ENCODE measurements at regions not wholly inside any gene's neighbourhood (a gene's known extent, or its start where the extent isn't known, plus 50 kb on each side); places are given as distances from the start of the nearest gene placed in this dataset.

DNA sequence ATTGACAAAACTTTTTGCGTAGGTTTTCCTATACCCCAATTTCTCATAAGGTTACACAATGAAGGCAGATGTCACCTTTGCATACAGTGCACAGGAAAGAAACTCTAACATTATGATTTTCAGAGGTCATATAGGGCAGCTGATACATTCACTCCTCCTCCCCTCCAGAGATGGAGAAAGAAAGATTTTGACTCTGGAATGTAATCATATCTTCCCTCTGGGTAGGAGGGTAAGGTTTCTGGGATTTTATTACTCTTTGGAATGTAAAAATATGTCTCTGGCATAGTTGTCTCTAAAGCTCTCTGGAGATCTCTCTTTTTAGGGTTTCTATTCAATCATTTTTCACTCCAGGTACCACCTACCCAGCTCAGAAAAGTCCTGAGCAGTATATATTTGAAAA, 398.3 kb downstream of the GPD2 start:
- TF ChIP-seq, protein P1, sequence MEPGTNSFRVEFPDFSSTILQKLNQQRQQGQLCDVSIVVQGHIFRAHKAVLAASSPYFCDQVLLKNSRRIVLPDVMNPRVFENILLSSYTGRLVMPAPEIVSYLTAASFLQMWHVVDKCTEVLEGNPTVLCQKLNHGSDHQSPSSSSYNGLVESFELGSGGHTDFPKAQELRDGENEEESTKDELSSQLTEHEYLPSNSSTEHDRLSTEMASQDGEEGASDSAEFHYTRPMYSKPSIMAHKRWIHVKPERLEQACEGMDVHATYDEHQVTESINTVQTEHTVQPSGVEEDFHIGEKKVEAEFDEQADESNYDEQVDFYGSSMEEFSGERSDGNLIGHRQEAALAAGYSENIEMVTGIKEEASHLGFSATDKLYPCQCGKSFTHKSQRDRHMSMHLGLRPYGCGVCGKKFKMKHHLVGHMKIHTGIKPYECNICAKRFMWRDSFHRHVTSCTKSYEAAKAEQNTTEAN (CRISPR knock-in tag; conservative IDR thresholded peaks at IDR 0.05), result no peak
- TF ChIP-seq, protein P2, sequence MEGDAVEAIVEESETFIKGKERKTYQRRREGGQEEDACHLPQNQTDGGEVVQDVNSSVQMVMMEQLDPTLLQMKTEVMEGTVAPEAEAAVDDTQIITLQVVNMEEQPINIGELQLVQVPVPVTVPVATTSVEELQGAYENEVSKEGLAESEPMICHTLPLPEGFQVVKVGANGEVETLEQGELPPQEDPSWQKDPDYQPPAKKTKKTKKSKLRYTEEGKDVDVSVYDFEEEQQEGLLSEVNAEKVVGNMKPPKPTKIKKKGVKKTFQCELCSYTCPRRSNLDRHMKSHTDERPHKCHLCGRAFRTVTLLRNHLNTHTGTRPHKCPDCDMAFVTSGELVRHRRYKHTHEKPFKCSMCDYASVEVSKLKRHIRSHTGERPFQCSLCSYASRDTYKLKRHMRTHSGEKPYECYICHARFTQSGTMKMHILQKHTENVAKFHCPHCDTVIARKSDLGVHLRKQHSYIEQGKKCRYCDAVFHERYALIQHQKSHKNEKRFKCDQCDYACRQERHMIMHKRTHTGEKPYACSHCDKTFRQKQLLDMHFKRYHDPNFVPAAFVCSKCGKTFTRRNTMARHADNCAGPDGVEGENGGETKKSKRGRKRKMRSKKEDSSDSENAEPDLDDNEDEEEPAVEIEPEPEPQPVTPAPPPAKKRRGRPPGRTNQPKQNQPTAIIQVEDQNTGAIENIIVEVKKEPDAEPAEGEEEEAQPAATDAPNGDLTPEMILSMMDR (CRISPR knock-in tag; IDR thresholded peaks at IDR 0.05), result no peak
- TF ChIP-seq SRSF9 (IDR thresholded peaks at IDR 0.05; ENCODE audit: borderline replicate concordance, insufficient read depth, low read depth, low read length, poor library complexity, severe bottlenecking), result no peak
- TF ChIP-seq, protein P3, sequence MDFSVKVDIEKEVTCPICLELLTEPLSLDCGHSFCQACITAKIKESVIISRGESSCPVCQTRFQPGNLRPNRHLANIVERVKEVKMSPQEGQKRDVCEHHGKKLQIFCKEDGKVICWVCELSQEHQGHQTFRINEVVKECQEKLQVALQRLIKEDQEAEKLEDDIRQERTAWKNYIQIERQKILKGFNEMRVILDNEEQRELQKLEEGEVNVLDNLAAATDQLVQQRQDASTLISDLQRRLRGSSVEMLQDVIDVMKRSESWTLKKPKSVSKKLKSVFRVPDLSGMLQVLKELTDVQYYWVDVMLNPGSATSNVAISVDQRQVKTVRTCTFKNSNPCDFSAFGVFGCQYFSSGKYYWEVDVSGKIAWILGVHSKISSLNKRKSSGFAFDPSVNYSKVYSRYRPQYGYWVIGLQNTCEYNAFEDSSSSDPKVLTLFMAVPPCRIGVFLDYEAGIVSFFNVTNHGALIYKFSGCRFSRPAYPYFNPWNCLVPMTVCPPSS (IDR thresholded peaks at IDR 0.05), result no peak
- no peak for TF ChIP-seq ZNF607 (CRISPR knock-in tag; IDR thresholded peaks at IDR 0.05; ENCODE audit: borderline replicate concordance)
- TF ChIP-seq KLF9 (CRISPR knock-in tag; IDR thresholded peaks at IDR 0.05; ENCODE audit: low read depth), result no peak
- no peak for TF ChIP-seq ZBTB21 (CRISPR knock-in tag; IDR thresholded peaks at IDR 0.05)

All from HepG2 (cell line).